22Rv1 (cell line): ENCODE measurements at regions not wholly inside any gene's neighbourhood (a gene's known extent, or its start where the extent isn't known, plus 50 kb on each side); places are given as distances from the start of the nearest gene placed in this dataset.

Source experiments
- CTCF ChIP-seq: fragments of 450-650 bp; IDR thresholded peaks from 2 replicates; pipeline ENCODE4 v1.5.1; 2017; ENCODE audit warnings: mild to moderate bottlenecking
- ZFX ChIP-seq: fragments of 450-650 bp; IDR thresholded peaks from 2 replicates; pipeline ENCODE4 v1.6.1; 2017; ENCODE audit warnings: antibody characterized with exemption, borderline replicate concordance

- TF ChIP-seq CTCF (no peak), ZFX (no peak)
Observed at GRCh38 chr10:9443758-9444157, 1389.3 kb downstream of the GATA3 start.
